GM23338 (cell line): ENCODE measurements at regions not wholly inside any gene's neighbourhood (a gene's known extent, or its start where the extent isn't known, plus 50 kb on each side); places are given as distances from the start of the nearest gene placed in this dataset.

Experiments
- ATAC-seq: fragments of 200-7000 bp; cut with Tn5 transposase; 3 replicates; pipeline ENCODE4 v1.9.1; 2020
- DNase-seq: peaks from one replicate; pipeline ENCODE4 v3.0.0-alpha.2; 2015; ENCODE audit warnings: low spot score
- H2AFZ ChIP-seq: fragments of 200-600 bp; sonication (generic); 2 replicates; pipeline ENCODE4 v1.8.0; 2016; ENCODE audit warnings: antibody characterized with exemption, mild to moderate bottlenecking, moderate library complexity
- H3F3A ChIP-seq: fragments of 200-600 bp; sonication (generic); replicated peaks from 2 replicates; pipeline ENCODE4 v1.8.0; 2017; ENCODE audit warnings: antibody characterized with exemption, mixed run types, low read depth
- H3K27ac ChIP-seq: fragments of 200-600 bp; sonication (generic); 2 replicates; pipeline ENCODE4 v1.6.1; 2016; ENCODE audit warnings: low read depth
- H3K27me3 ChIP-seq: fragments of 200-600 bp; sonication (generic); 2 replicates; pipeline ENCODE4 v1.8.0; 2016; ENCODE audit warnings: mild to moderate bottlenecking, mixed run types, moderate library complexity; ENCODE audit not compliant: insufficient read depth
- H3K36me3 ChIP-seq: fragments of 200-600 bp; sonication (generic); 2 replicates; pipeline ENCODE4 v1.8.0; 2016; ENCODE audit warnings: mild to moderate bottlenecking; ENCODE audit not compliant: insufficient read depth
- H3K4me1 ChIP-seq: fragments of 200-600 bp; sonication (generic); 2 replicates; pipeline ENCODE4 v1.8.0; 2016; ENCODE audit warnings: mild to moderate bottlenecking, moderate library complexity; ENCODE audit not compliant: insufficient read depth
- H3K4me2 ChIP-seq: fragments of 200-600 bp; sonication (generic); 2 replicates; pipeline ENCODE4 v1.7.1; 2017; ENCODE audit warnings: mixed run types
- H3K4me3 ChIP-seq: fragments of 200-600 bp; sonication (generic); 2 replicates; pipeline ENCODE4 v1.6.1; 2016; ENCODE audit warnings: mixed run types
- H3K79me2 ChIP-seq: fragments of 200-600 bp; sonication (generic); replicated peaks from 2 replicates; pipeline ENCODE4 v1.8.0; 2017; ENCODE audit warnings: mild to moderate bottlenecking; ENCODE audit not compliant: insufficient read depth
- H3K9me2 ChIP-seq: fragments of 200-600 bp; sonication (generic); 2 replicates; pipeline ENCODE4 v1.8.0; 2017; ENCODE audit not compliant: insufficient read depth
- H4K20me1 ChIP-seq: fragments of 200-600 bp; sonication (generic); replicated peaks from 2 replicates; pipeline ENCODE4 v1.8.0; 2017; ENCODE audit warnings: mild to moderate bottlenecking; ENCODE audit not compliant: insufficient read depth
- H3K27ac Mint-ChIP-seq: 2 replicates; pipeline ENCODE4 v1.8.0; 2020; ENCODE audit warnings: inconsistent platforms, mild to moderate bottlenecking, moderate library complexity, mixed read lengths
- H3K27me3 Mint-ChIP-seq: 3 replicates; pipeline ENCODE4 v1.8.0; 2022; ENCODE audit warnings: low read depth, mild to moderate bottlenecking, moderate library complexity, mixed read lengths, inconsistent platforms; ENCODE audit not compliant: insufficient read depth, poor library complexity
- H3K36me3 Mint-ChIP-seq: 3 replicates; pipeline ENCODE4 v1.8.0; 2021; ENCODE audit warnings: low read depth, mild to moderate bottlenecking, inconsistent platforms, moderate library complexity, mixed read lengths
- H3K4me1 Mint-ChIP-seq: 3 replicates; pipeline ENCODE4 v1.8.0; 2020; ENCODE audit warnings: mild to moderate bottlenecking, inconsistent platforms, mixed read lengths
- H3K4me3 Mint-ChIP-seq: 3 replicates; pipeline ENCODE4 v1.8.0; 2021; ENCODE audit warnings: moderate library complexity, mild to moderate bottlenecking, inconsistent platforms, mixed read lengths
- H3K9me3 Mint-ChIP-seq: 3 replicates; pipeline ENCODE4 v1.8.0; 2020; ENCODE audit warnings: moderate library complexity, mild to moderate bottlenecking, inconsistent platforms, mixed read lengths
- CREB1 ChIP-seq: fragments of 250-450 bp; sonication (Bioruptor Pico); IDR thresholded peaks from 2 replicates; pipeline ENCODE4 v1.5.0; 2020; ENCODE audit warnings: low read depth, mild to moderate bottlenecking, moderate library complexity
- CTCF ChIP-seq, 2 experiments: fragments of 200-600 bp in 1 of 2; sonication (generic) in 1 of 2; conservative IDR thresholded peaks; 2 replicates each; pipeline versions ENCODE4 v1.5.1 to v1.6.1; 2016 to 2017; ENCODE audit warnings: antibody characterized with exemption in 2 of 2, low read depth in 2 of 2, mild to moderate bottlenecking in 2 of 2, moderate library complexity in 1 of 2
- ETS1 ChIP-seq: IDR thresholded peaks from 2 replicates; pipeline ENCODE4 v1.6.1; 2016; ENCODE audit warnings: antibody characterized with exemption
- EZH2 ChIP-seq: fragments of 200-600 bp; sonication (generic); IDR thresholded peaks from one replicate; pipeline ENCODE4 v1.8.0; 2017; ENCODE audit warnings: antibody characterized with exemption, mild to moderate bottlenecking, low read depth; ENCODE audit not compliant: unreplicated experiment
- EZH2phosphoT487 ChIP-seq: fragments of 200-600 bp; sonication (generic); IDR thresholded peaks from one replicate; pipeline ENCODE4 v1.8.1; 2018; ENCODE audit warnings: antibody characterized with exemption; ENCODE audit not compliant: unreplicated experiment
- JUNB ChIP-seq: IDR thresholded peaks from one replicate; pipeline ENCODE4 v1.6.1; 2016; ENCODE audit warnings: antibody characterized with exemption; ENCODE audit not compliant: unreplicated experiment
- NANOG ChIP-seq: IDR thresholded peaks from 2 replicates; pipeline ENCODE4 v1.6.1; 2016; ENCODE audit warnings: antibody characterized with exemption, borderline replicate concordance
- POLR2AphosphoS5 ChIP-seq: IDR thresholded peaks from 2 replicates; pipeline ENCODE4 v1.6.1; 2016; ENCODE audit warnings: antibody characterized with exemption, low read depth
- STAT1 ChIP-seq: IDR thresholded peaks from one replicate; pipeline ENCODE4 v1.6.1; 2016; ENCODE audit warnings: antibody characterized with exemption; ENCODE audit not compliant: unreplicated experiment
- ZNF114 ChIP-seq: fragments of 250-450 bp; sonication (Bioruptor Pico); IDR thresholded peaks from 2 replicates; pipeline ENCODE4 v1.5.0; 2020; ENCODE audit warnings: mild to moderate bottlenecking, moderate library complexity
- ZNF331 ChIP-seq: fragments of 250-450 bp; sonication (Bioruptor Pico); IDR thresholded peaks from 2 replicates; pipeline ENCODE4 v1.5.0; 2020; ENCODE audit warnings: low read depth, mild to moderate bottlenecking, moderate library complexity
- ZNF462 ChIP-seq: fragments of 250-450 bp; sonication (Bioruptor Pico); IDR thresholded peaks from 2 replicates; pipeline ENCODE4 v1.5.0; 2020; ENCODE audit warnings: mild to moderate bottlenecking, moderate library complexity

- no peak for TF ChIP-seq CTCF (conservative IDR thresholded peaks at IDR 0.05; ENCODE audit: low read depth in 2 of 2)
- no peak for TF ChIP-seq JUNB
- TF ChIP-seq ZNF331 (CRISPR knock-in tag): no peak
- TF ChIP-seq POLR2AphosphoS5: no peak
- TF ChIP-seq NANOG: no peak
Observed at GRCh38 chrX:11949291-11949690, 189.0 kb upstream of the FRMPD4 start (continued).

- no peak overlapping the region for H2AFZ ChIP-seq
- DNase-seq: no peak
- H3K36me3 ChIP-seq: no peaks in the 10 kb centered on the region
- no peaks in the 10 kb centered on the region for H3F3A ChIP-seq
- Mint-ChIP-seq H3K9me3 (no peaks in the 10 kb centered on the region), H3K27ac (no peak overlapping the region), H3K27me3 (no peaks in the 10 kb centered on the region), H3K36me3 (no peaks in the 10 kb centered on the region), H3K4me3 (no peak overlapping the region), H3K4me1 (peaks cover 3% of the 10 kb centered on the region; the same call in 1 of the 3 replicates)
- H3K4me1 ChIP-seq: no peaks in the 10 kb centered on the region
- no peak overlapping the region for H3K27ac ChIP-seq
- no peaks in the 10 kb centered on the region for H3K9me2 ChIP-seq
- no peak overlapping the region for H3K4me2 ChIP-seq
- no peaks in the 10 kb centered on the region for H3K79me2 ChIP-seq
- no peak for ATAC-seq
- no peaks in the 10 kb centered on the region for H3K27me3 ChIP-seq
- H3K4me3 ChIP-seq: no peak overlapping the region
- no peaks in the 10 kb centered on the region for H4K20me1 ChIP-seq
- TF ChIP-seq ETS1 (no peak), EZH2phosphoT487 (no peak), CTCF (conservative IDR thresholded peaks at IDR 0.05; ENCODE audit: low read depth in 2 of 2) (no peak), STAT1 (no peak), NANOG (no peak), JUNB (no peak), ZNF462 (no peak), ZNF114 (CRISPR knock-in tag) (no peak), EZH2 (no peak), POLR2AphosphoS5 (no peak), CREB1 (CRISPR knock-in tag) (no peak)
Observed at GRCh38 chrX:11952176-11952720, 186.0 kb upstream of the FRMPD4 start.
